NCI-H524 treated with DMSO at 0.1 percent for 48 hours (cell line): ENCODE measurements at regions not wholly inside any gene's neighbourhood (a gene's known extent, or its start where the extent isn't known, plus 50 kb on each side); places are given as distances from the start of the nearest gene placed in this dataset.

Experiments
- DNase-seq: peaks from one replicate; lab custom pipeline; 2025; lab: John Stamatoyannopoulos, UW

GRCh38 chr11:15536438-15536837, 421.7 kb downstream of the INSC start:
- no peak for DNase-seq

GRCh38 chr11:15539645-15540044, 424.9 kb downstream of the INSC start:
- no peak for DNase-seq

GRCh38 chr11:15541079-15541478, 426.4 kb downstream of the INSC start:
- no peak for DNase-seq

- DNase-seq: no peak
These were observed 429.6 kb downstream of the INSC start for GRCh38 chr11:15544353-15544752.

- DNase-seq: no peak
These were observed 433.0 kb downstream of the INSC start for GRCh38 chr11:15547685-15548084.

GRCh38 chr11:15551901-15552851, 437.5 kb downstream of the INSC start:
- DNase-seq: no peak

GRCh38 chr11:15555161-15555560, 440.4 kb downstream of the INSC start:
- DNase-seq: no peak

GRCh38 chr11:15557457-15558230, 442.9 kb downstream of the INSC start:
- DNase-seq: no peak

GRCh38 chr11:15558513-15559181, 443.9 kb downstream of the INSC start:
- no peak for DNase-seq

GRCh38 chr11:15560689-15561467, 446.2 kb downstream of the INSC start:
- DNase-seq: no peak

GRCh38 chr11:15562230-15562629, 447.5 kb downstream of the INSC start:
- DNase-seq: no peak

GRCh38 chr11:15563054-15563453, 448.3 kb downstream of the INSC start:
- no peak for DNase-seq

GRCh38 chr11:15565880-15566279, 451.2 kb downstream of the INSC start:
- no peak for DNase-seq

- DNase-seq: no peak
These were observed 453.7 kb downstream of the INSC start for GRCh38 chr11:15568440-15568839.

- DNase-seq: no peak
These were observed 454.7 kb downstream of the INSC start for GRCh38 chr11:15569305-15570025.

GRCh38 chr11:15575409-15575808, 460.7 kb downstream of the INSC start:
- DNase-seq: no peak

- DNase-seq: no peak
These were observed 462.0 kb downstream of the INSC start for GRCh38 chr11:15576769-15577168.

GRCh38 chr11:15577519-15577918, 462.8 kb downstream of the INSC start:
- no peak for DNase-seq

GRCh38 chr11:15579287-15580001, 464.7 kb downstream of the INSC start:
- no peak for DNase-seq

GRCh38 chr11:15580056-15580774, 465.5 kb downstream of the INSC start:
- no peak for DNase-seq
